ENCODE measurements at regions not wholly inside any gene's neighbourhood (a gene's known extent, or its start where the extent isn't known, plus 50 kb on each side); places are given as distances from the start of the nearest gene placed in this dataset.
A peak's percentile ranks its signal among the peaks of the same experiment; 100 is the strongest.

- Histone ChIP-seq H3K9me3 (ENCODE audit: insufficient read depth, low read length) (no peaks in the 10 kb centered on the region), H3K4me3 (ENCODE audit: insufficient read length, low read depth) (no peak overlapping the region), H3K9ac (ENCODE audit: insufficient read length, low read depth) (no peak overlapping the region), H3K27me3 (ENCODE audit: insufficient read depth, insufficient read length) (no peaks in the 10 kb centered on the region), H3K4me1 (ENCODE audit: insufficient read depth, insufficient read length) (no peaks in the 10 kb centered on the region), H3K36me3 (ENCODE audit: insufficient read depth, insufficient read length, low read length) (no peaks in the 10 kb centered on the region)
- no peak for TF ChIP-seq ZNF274 (IDR thresholded peaks at IDR 0.05; ENCODE audit: low read depth, low read length)
- TF ChIP-seq YY1 (IDR thresholded peaks at IDR 0.05; ENCODE audit: insufficient read depth, insufficient read length): no peak
- no peak for TF ChIP-seq SUZ12 (IDR thresholded peaks at IDR 0.05; ENCODE audit: extremely low read depth, insufficient read depth, insufficient read length)
- DNase-seq (ENCODE audit: low read depth, low spot score): no peak
Measured at GRCh38 chr6:97462938-97463598, 180.1 kb upstream of the MMS22L start.

DNA sequence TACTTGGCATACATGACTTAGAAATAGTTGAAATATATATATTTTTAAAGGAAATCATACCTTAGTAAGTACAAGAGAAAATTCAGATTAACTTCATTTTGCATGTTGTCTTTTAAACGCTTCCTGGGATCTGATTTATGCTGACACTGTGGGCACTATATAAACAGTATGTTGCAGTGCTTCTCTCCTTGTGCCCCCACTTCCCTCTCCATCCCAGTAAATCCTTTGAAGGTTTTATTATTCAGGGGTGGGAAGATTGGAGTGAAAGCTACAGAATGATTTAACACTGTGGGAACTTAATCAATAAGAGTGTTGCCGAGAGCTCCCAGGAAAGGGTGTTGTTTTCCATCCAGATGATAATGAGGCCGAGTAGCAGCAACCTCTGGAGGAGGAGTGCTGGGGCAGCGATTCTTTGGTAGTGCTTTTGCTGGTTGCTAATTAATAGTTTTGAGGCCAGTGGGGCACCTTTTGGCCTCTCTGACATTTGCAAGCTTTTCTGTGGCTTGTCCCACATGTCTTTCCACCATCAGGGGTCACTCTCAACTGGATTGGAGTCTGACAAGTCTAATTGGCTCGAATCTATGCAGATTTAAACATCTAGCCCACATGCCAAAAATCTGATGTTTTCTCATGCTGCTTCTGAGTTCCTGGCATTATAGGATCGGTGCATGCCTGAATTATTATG, 183.0 kb upstream of the MMS22L start:
- Histone ChIP-seq H3K4me3 (ENCODE audit: insufficient read length, low read depth) (no peak overlapping the region), H3K4me1 (ENCODE audit: insufficient read depth, insufficient read length) (no peaks in the 10 kb centered on the region), H3K27me3 (ENCODE audit: insufficient read depth, insufficient read length) (no peaks in the 10 kb centered on the region), H3K36me3 (ENCODE audit: insufficient read depth, insufficient read length, low read length) (no peaks in the 10 kb centered on the region), H3K9ac (ENCODE audit: insufficient read length, low read depth) (no peak overlapping the region), H3K9me3 (ENCODE audit: insufficient read depth, low read length) (no peaks in the 10 kb centered on the region)
- peak; percentile 25 for DNase-seq (ENCODE audit: low read depth, low spot score)
- no peak for TF ChIP-seq SUZ12 (IDR thresholded peaks at IDR 0.05; ENCODE audit: extremely low read depth, insufficient read depth, insufficient read length)
- no peak for TF ChIP-seq YY1 (IDR thresholded peaks at IDR 0.05; ENCODE audit: insufficient read depth, insufficient read length)
- no peak for TF ChIP-seq ZNF274 (IDR thresholded peaks at IDR 0.05; ENCODE audit: low read depth, low read length)

- Histone ChIP-seq H3K9me3 (ENCODE audit: insufficient read depth, low read length) (no peaks in the 10 kb centered on the region), H3K36me3 (ENCODE audit: insufficient read depth, insufficient read length, low read length) (no peaks in the 10 kb centered on the region), H3K9ac (ENCODE audit: insufficient read length, low read depth) (no peak overlapping the region), H3K4me1 (ENCODE audit: insufficient read depth, insufficient read length) (no peaks in the 10 kb centered on the region), H3K27me3 (ENCODE audit: insufficient read depth, insufficient read length) (no peaks in the 10 kb centered on the region), H3K4me3 (ENCODE audit: insufficient read length, low read depth) (no peak overlapping the region)
- no peak for DNase-seq (ENCODE audit: low read depth, low spot score)
- TF ChIP-seq YY1 (IDR thresholded peaks at IDR 0.05; ENCODE audit: insufficient read depth, insufficient read length) (no peak), SUZ12 (IDR thresholded peaks at IDR 0.05; ENCODE audit: extremely low read depth, insufficient read depth, insufficient read length) (no peak)
Measured at GRCh38 chr6:97468981-97469380, 186.0 kb upstream of the MMS22L start.

GRCh38 chr6:97469451-97469850, 186.4 kb upstream of the MMS22L start:
- Histone ChIP-seq H3K9ac (ENCODE audit: insufficient read length, low read depth) (no peak overlapping the region), H3K4me1 (ENCODE audit: insufficient read depth, insufficient read length) (no peaks in the 10 kb centered on the region), H3K9me3 (ENCODE audit: insufficient read depth, low read length) (no peaks in the 10 kb centered on the region), H3K27me3 (ENCODE audit: insufficient read depth, insufficient read length) (no peaks in the 10 kb centered on the region), H3K4me3 (ENCODE audit: insufficient read length, low read depth) (no peak overlapping the region), H3K36me3 (ENCODE audit: insufficient read depth, insufficient read length, low read length) (no peaks in the 10 kb centered on the region)
- TF ChIP-seq SUZ12 (IDR thresholded peaks at IDR 0.05; ENCODE audit: extremely low read depth, insufficient read depth, insufficient read length) (no peak), YY1 (IDR thresholded peaks at IDR 0.05; ENCODE audit: insufficient read depth, insufficient read length) (no peak), ZNF274 (IDR thresholded peaks at IDR 0.05; ENCODE audit: low read depth, low read length) (no peak)
- DNase-seq (ENCODE audit: low read depth, low spot score): no peak

DNA sequence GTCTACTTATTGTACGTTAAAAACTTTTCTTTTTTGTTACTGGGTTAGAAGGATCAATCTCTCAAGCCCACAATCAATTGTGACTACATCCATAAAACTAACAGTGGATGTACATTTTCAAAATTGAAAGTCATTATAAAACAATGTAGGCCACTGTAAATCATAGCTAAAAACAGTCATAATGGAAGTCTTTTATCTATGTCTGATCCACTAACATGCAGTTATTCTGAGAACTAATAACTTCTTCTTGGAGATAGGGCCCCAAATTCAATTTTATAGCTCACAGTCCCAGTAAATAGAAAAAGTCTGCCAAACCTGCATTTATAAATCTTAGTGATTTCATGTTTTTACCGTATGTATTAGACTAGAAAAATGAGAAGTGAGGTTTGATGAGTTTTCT, 187.3 kb upstream of the MMS22L start:
- TF ChIP-seq SUZ12 (IDR thresholded peaks at IDR 0.05; ENCODE audit: extremely low read depth, insufficient read depth, insufficient read length) (no peak), ZNF274 (IDR thresholded peaks at IDR 0.05; ENCODE audit: low read depth, low read length) (no peak), YY1 (IDR thresholded peaks at IDR 0.05; ENCODE audit: insufficient read depth, insufficient read length) (no peak)

DNA sequence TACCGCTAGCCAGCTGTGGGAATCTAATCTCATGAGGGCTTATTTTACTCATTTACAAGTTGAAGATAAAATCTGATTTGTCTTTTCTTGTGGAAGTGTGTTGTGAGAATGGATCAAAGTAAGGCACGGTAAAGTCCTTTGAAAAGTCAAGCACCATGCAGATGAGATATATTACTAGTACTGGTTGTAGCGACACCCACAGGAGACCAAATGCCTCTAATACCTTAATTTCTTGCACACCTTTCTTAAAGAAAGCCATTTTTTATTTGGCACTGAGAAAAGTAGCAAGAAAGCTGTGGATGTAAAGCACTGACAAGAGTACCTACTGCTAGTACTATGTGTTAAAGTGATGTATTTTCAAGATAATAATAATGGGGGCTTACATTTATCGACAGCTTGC, 191.0 kb upstream of the MMS22L start:
- Histone ChIP-seq H3K9ac (ENCODE audit: insufficient read length, low read depth) (no peak overlapping the region), H3K27me3 (ENCODE audit: insufficient read depth, insufficient read length) (no peaks in the 10 kb centered on the region), H3K9me3 (ENCODE audit: insufficient read depth, low read length) (no peaks in the 10 kb centered on the region), H3K4me1 (ENCODE audit: insufficient read depth, insufficient read length) (no peaks in the 10 kb centered on the region), H3K4me3 (ENCODE audit: insufficient read length, low read depth) (no peak overlapping the region), H3K36me3 (ENCODE audit: insufficient read depth, insufficient read length, low read length) (no peaks in the 10 kb centered on the region)
- no peak for TF ChIP-seq SUZ12 (IDR thresholded peaks at IDR 0.05; ENCODE audit: extremely low read depth, insufficient read depth, insufficient read length)
- TF ChIP-seq YY1 (IDR thresholded peaks at IDR 0.05; ENCODE audit: insufficient read depth, insufficient read length): no peak
- no peak for TF ChIP-seq ZNF274 (IDR thresholded peaks at IDR 0.05; ENCODE audit: low read depth, low read length)
- DNase-seq (ENCODE audit: low read depth, low spot score): no peak

More for the DNA sequence above, 187.3 kb upstream of the MMS22L start:
- Histone ChIP-seq H3K27me3 (ENCODE audit: insufficient read depth, insufficient read length) (no peaks in the 10 kb centered on the region), H3K9ac (ENCODE audit: insufficient read length, low read depth) (no peak overlapping the region), H3K36me3 (ENCODE audit: insufficient read depth, insufficient read length, low read length) (no peaks in the 10 kb centered on the region), H3K4me1 (ENCODE audit: insufficient read depth, insufficient read length) (no peaks in the 10 kb centered on the region), H3K9me3 (ENCODE audit: insufficient read depth, low read length) (no peaks in the 10 kb centered on the region), H3K4me3 (ENCODE audit: insufficient read length, low read depth) (no peak overlapping the region)
- DNase-seq (ENCODE audit: low read depth, low spot score): no peak

DNA sequence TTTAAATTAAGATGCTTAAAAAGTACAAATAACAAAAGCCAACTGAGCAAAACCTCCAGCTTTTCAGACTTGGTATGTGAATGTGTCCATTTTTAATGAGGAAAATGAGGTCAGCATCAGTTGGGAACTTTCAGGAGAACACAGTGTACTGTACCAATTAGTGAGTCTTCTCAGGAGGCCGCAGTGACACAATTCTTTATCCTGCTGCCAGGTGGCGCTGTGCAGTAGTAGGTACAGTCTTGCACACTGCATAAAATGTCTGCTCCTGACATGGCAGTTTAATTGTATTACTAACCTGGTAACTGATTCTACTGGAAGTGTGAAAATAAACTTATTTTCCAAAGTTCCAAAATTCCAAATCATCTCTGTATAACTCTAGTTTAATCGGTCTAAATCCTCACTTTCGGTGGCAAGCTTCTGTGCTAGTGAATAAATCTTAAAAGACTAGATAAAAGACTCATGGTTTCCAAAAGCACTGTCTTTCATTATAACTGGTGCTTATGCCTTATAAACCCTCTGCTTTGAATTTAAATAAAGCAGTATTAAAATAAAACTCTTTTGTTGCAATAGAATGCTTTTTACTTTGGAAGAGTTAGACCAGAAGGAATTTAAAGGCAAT, 214.8 kb upstream of the MMS22L start:
- TF ChIP-seq SUZ12 (IDR thresholded peaks at IDR 0.05; ENCODE audit: extremely low read depth, insufficient read depth, insufficient read length): no peak
- peak; percentile 38 for TF ChIP-seq YY1 (IDR thresholded peaks at IDR 0.05; ENCODE audit: insufficient read depth, insufficient read length)
- H3K4me3 ChIP-seq (ENCODE audit: insufficient read length, low read depth): no peak overlapping the region
- no peaks in the 10 kb centered on the region for H3K27me3 ChIP-seq (ENCODE audit: insufficient read depth, insufficient read length)
- DNase-seq (ENCODE audit: low read depth, low spot score): peak; percentile 32
- no peak overlapping the region for H3K9ac ChIP-seq (ENCODE audit: insufficient read length, low read depth)
- no peaks in the 10 kb centered on the region for H3K36me3 ChIP-seq (ENCODE audit: insufficient read depth, insufficient read length, low read length)
- H3K4me1 ChIP-seq (ENCODE audit: insufficient read depth, insufficient read length): no peaks in the 10 kb centered on the region
- H3K9me3 ChIP-seq (ENCODE audit: insufficient read depth, low read length): no peaks in the 10 kb centered on the region
